ENCODE measurements at regions not wholly inside any gene's neighbourhood (a gene's known extent, or its start where the extent isn't known, plus 50 kb on each side); places are given as distances from the start of the nearest gene placed in this dataset.
"Not testable (repeated sequence)": the region's sequence is repeated elsewhere in the genome, so short reads cannot be mapped to it uniquely, and the experiment has no call there.

- H3K36me3 Mint-ChIP-seq = no peaks in the 10 kb centered on the region
- CTCF ChIA-PET = no interaction called here
- no peak for DNase-seq
- H3K4me1 Mint-ChIP-seq = no peaks in the 10 kb centered on the region
- H3K27me3 Mint-ChIP-seq = no peaks in the 10 kb centered on the region
- peaks cover 5% of the 10 kb centered on the region for H3K9me3 Mint-ChIP-seq
- H3K4me3 Mint-ChIP-seq = no peak overlapping the region
- no peak overlapping the region for H3K27ac Mint-ChIP-seq
Observed at GRCh38 chr2:17398770-17399169, 119.5 kb downstream of the RAD51AP2 start.

- H3K4me1 Mint-ChIP-seq = no peaks in the 10 kb centered on the region
- H3K27me3 Mint-ChIP-seq = no peaks in the 10 kb centered on the region
- no peak overlapping the region for H3K27ac Mint-ChIP-seq
- CTCF ChIA-PET = no interaction called here
- H3K4me3 Mint-ChIP-seq = no peak overlapping the region
- H3K36me3 Mint-ChIP-seq = no peaks in the 10 kb centered on the region
- no peak for DNase-seq
- H3K9me3 Mint-ChIP-seq = peaks cover 12% of the 10 kb centered on the region
Observed at GRCh38 chr2:17388798-17389197, 129.4 kb downstream of the RAD51AP2 start.

GRCh38 chr2:17387591-17387990 is 130.6 kb downstream of the RAD51AP2 start:
- H3K36me3 Mint-ChIP-seq = no peaks in the 10 kb centered on the region
- CTCF ChIA-PET = interaction anchor here (0.8 kb wide), 1 partner anchor 12 kb away, joined by 3 read pairs; no protein-coding TSS in a partner anchor
- H3K27ac Mint-ChIP-seq = no peak overlapping the region
- no peaks in the 10 kb centered on the region for H3K27me3 Mint-ChIP-seq
- DNase-seq = no peak
- peaks cover 7% of the 10 kb centered on the region for H3K9me3 Mint-ChIP-seq
- H3K4me3 Mint-ChIP-seq = no peak overlapping the region
- no peaks in the 10 kb centered on the region for H3K4me1 Mint-ChIP-seq

GRCh38 chr2:17386771-17387170 is 131.5 kb downstream of the RAD51AP2 start:
- CTCF ChIA-PET = interaction anchor here (0.8 kb wide), 1 partner anchor 11 kb away, joined by 3 read pairs; no protein-coding TSS in a partner anchor
- Mint-ChIP-seq H3K4me3 (no peak overlapping the region), H3K36me3 (no peaks in the 10 kb centered on the region), H3K4me1 (no peaks in the 10 kb centered on the region), H3K9me3 (peaks cover 7% of the 10 kb centered on the region), H3K27me3 (no peaks in the 10 kb centered on the region), H3K27ac (no peak overlapping the region)
- no peak for DNase-seq

GRCh38 chr2:17380003-17380402 is 138.2 kb downstream of the RAD51AP2 start:
- H3K9me3 Mint-ChIP-seq = peaks cover 2% of the 10 kb centered on the region

GRCh38 chr2:17375262-17375661 is 143.0 kb downstream of the RAD51AP2 start:
- Mint-ChIP-seq H3K4me3 (no peak overlapping the region), H3K27ac (no peak overlapping the region), H3K9me3 (peaks cover 5% of the 10 kb centered on the region), H3K27me3 (no peaks in the 10 kb centered on the region), H3K36me3 (no peaks in the 10 kb centered on the region), H3K4me1 (no peaks in the 10 kb centered on the region)
- DNase-seq = no peak
- CTCF ChIA-PET = interaction anchor here (0.9 kb wide), 1 partner anchor 12 kb away, joined by 3 read pairs; no protein-coding TSS in a partner anchor

More at GRCh38 chr2:17380003-17380402, 138.2 kb downstream of the RAD51AP2 start:
- Mint-ChIP-seq H3K4me1 (no peaks in the 10 kb centered on the region), H3K27me3 (no peaks in the 10 kb centered on the region), H3K36me3 (no peaks in the 10 kb centered on the region), H3K27ac (no peak overlapping the region), H3K4me3 (no peak overlapping the region)
- CTCF ChIA-PET = no interaction called here
- DNase-seq = no peak

GRCh38 chr2:17373741-17374140 is 144.5 kb downstream of the RAD51AP2 start:
- Mint-ChIP-seq H3K27me3 (no peaks in the 10 kb centered on the region), H3K36me3 (no peaks in the 10 kb centered on the region), H3K4me1 (no peaks in the 10 kb centered on the region), H3K27ac (no peak overlapping the region), H3K4me3 (no peak overlapping the region), H3K9me3 (peaks cover 7% of the 10 kb centered on the region)
- no peak for DNase-seq
- CTCF ChIA-PET = no interaction called here

GRCh38 chr2:17373041-17373440 is 145.2 kb downstream of the RAD51AP2 start:
- CTCF ChIA-PET = no interaction called here
- H3K4me1 Mint-ChIP-seq = no peaks in the 10 kb centered on the region
- DNase-seq = no peak
- H3K27ac Mint-ChIP-seq = no peak overlapping the region
- H3K27me3 Mint-ChIP-seq = no peaks in the 10 kb centered on the region
- H3K9me3 Mint-ChIP-seq = peaks cover 7% of the 10 kb centered on the region
- H3K36me3 Mint-ChIP-seq = no peaks in the 10 kb centered on the region
- H3K4me3 Mint-ChIP-seq = no peak overlapping the region

GRCh38 chr2:17363846-17364245 is 154.4 kb downstream of the RAD51AP2 start:
- no peak for DNase-seq
- Mint-ChIP-seq H3K4me1 (no peaks in the 10 kb centered on the region), H3K27me3 (no peaks in the 10 kb centered on the region), H3K4me3 (no peak overlapping the region), H3K27ac (no peak overlapping the region), H3K9me3 (peaks cover 19% of the 10 kb centered on the region), H3K36me3 (no peaks in the 10 kb centered on the region)
- CTCF ChIA-PET = no interaction called here

- H3K27ac Mint-ChIP-seq = no peak overlapping the region
- no peak for DNase-seq
- H3K4me3 Mint-ChIP-seq = no peak overlapping the region
- peaks cover 19% of the 10 kb centered on the region for H3K9me3 Mint-ChIP-seq
- CTCF ChIA-PET = no interaction called here
- no peaks in the 10 kb centered on the region for H3K27me3 Mint-ChIP-seq
- H3K4me1 Mint-ChIP-seq = no peaks in the 10 kb centered on the region
- H3K36me3 Mint-ChIP-seq = no peaks in the 10 kb centered on the region
Observed at GRCh38 chr2:17362956-17363355, 155.3 kb downstream of the RAD51AP2 start.

- no peaks in the 10 kb centered on the region for H3K36me3 Mint-ChIP-seq
- no peak overlapping the region for H3K27ac Mint-ChIP-seq
- no peaks in the 10 kb centered on the region for H3K4me1 Mint-ChIP-seq
- DNase-seq = no peak
- CTCF ChIA-PET = no interaction called here
- H3K4me3 Mint-ChIP-seq = no peak overlapping the region
- no peaks in the 10 kb centered on the region for H3K27me3 Mint-ChIP-seq
- peaks cover 5% of the 10 kb centered on the region for H3K9me3 Mint-ChIP-seq
Observed at GRCh38 chr2:17355608-17356329, 162.5 kb downstream of the RAD51AP2 start.

GRCh38 chr2:17353263-17353662 is 165.0 kb downstream of the RAD51AP2 start:
- H3K27ac Mint-ChIP-seq = no peak overlapping the region
- H3K4me1 Mint-ChIP-seq = no peaks in the 10 kb centered on the region
- H3K36me3 Mint-ChIP-seq = no peaks in the 10 kb centered on the region
- no peaks in the 10 kb centered on the region for H3K27me3 Mint-ChIP-seq
- DNase-seq = no peak
- H3K9me3 Mint-ChIP-seq = no peaks in the 10 kb centered on the region
- CTCF ChIA-PET = no interaction called here
- no peak overlapping the region for H3K4me3 Mint-ChIP-seq

GRCh38 chr2:17342692-17343091 is 175.5 kb downstream of the RAD51AP2 start:
- H3K27me3 Mint-ChIP-seq = not testable (repeated sequence)

GRCh38 chr2:17337507-17337906 is 180.7 kb downstream of the RAD51AP2 start:
- H3K27me3 Mint-ChIP-seq = no peaks in the 10 kb centered on the region
- no peak overlapping the region for H3K4me3 Mint-ChIP-seq
- no peaks in the 10 kb centered on the region for H3K4me1 Mint-ChIP-seq
- H3K36me3 Mint-ChIP-seq = no peaks in the 10 kb centered on the region
- CTCF ChIA-PET = no interaction called here
- H3K27ac Mint-ChIP-seq = no peak overlapping the region
- no peaks in the 10 kb centered on the region for H3K9me3 Mint-ChIP-seq
- no peak for DNase-seq

More at GRCh38 chr2:17342692-17343091, 175.5 kb downstream of the RAD51AP2 start:
- DNase-seq, H3K4me3 Mint-ChIP-seq, CTCF ChIA-PET, H3K27ac Mint-ChIP-seq, H3K9me3 Mint-ChIP-seq, H3K36me3 Mint-ChIP-seq, H3K4me1 Mint-ChIP-seq: not testable (repeated sequence)

GRCh38 chr2:17336458-17336857 is 181.8 kb downstream of the RAD51AP2 start:
- no peaks in the 10 kb centered on the region for H3K9me3 Mint-ChIP-seq
- no peaks in the 10 kb centered on the region for H3K4me1 Mint-ChIP-seq
- H3K36me3 Mint-ChIP-seq = no peaks in the 10 kb centered on the region
- H3K27me3 Mint-ChIP-seq = no peaks in the 10 kb centered on the region
- CTCF ChIA-PET = no interaction called here
- DNase-seq = no peak
- no peak overlapping the region for H3K4me3 Mint-ChIP-seq
- H3K27ac Mint-ChIP-seq = no peak overlapping the region
